CD4-positive, alpha-beta T cell (primary cell): ENCODE measurements at regions not wholly inside any gene's neighbourhood (a gene's known extent, or its start where the extent isn't known, plus 50 kb on each side); places are given as distances from the start of the nearest gene placed in this dataset.

Source experiments
- ATAC-seq: fragments of 200-7000 bp; cut with Tn5 transposase; one replicate; pipeline ENCODE4 v1.10.0; 2022; ENCODE audit warnings: mild to moderate bottlenecking; ENCODE audit not compliant: poor library complexity
- CTCF ChIA-PET: fragments of 350-600 bp; sonication (Branson Sonifier 250); formaldehyde crosslinking; loops from one replicate; lab custom pipeline; 2021; ENCODE audit warnings: antibody characterized with exemption, inconsistent platforms; lab: Charles Lee
- POLR2A ChIA-PET: fragments of 350-600 bp; sonication (Branson Sonifier 250); formaldehyde crosslinking; loops from one replicate; lab custom pipeline; 2021; ENCODE audit warnings: antibody characterized with exemption, inconsistent platforms; lab: Charles Lee
- DNase-seq, 14 experiments: peaks; one replicate each; pipeline ENCODE4 v3.0.0-alpha.2; 2013 to 2020; ENCODE audit warnings: mixed read lengths in 2 of 14
- H3K27ac ChIP-seq, 2 donors: one replicate each; pipeline versions ENCODE4 v1.5.1 to v1.7.0; 2013; ENCODE audit warnings: low read length in 2 of 2, low read depth in 1 of 2, mild to moderate bottlenecking in 1 of 2
- H3K27me3 ChIP-seq, 2 experiments: 1 replicate in 1 of 2; 2 replicates in 1 of 2; pipeline versions ENCODE4 v1.6.1 to v1.7.0; 2013; ENCODE audit warnings: low read length in 2 of 2, control low read depth in 1 of 2, mild to moderate bottlenecking in 1 of 2, moderate library complexity in 1 of 2; ENCODE audit not compliant: insufficient read depth in 2 of 2, control insufficient read depth in 1 of 2
- H3K36me3 ChIP-seq: one replicate; pipeline ENCODE4 v1.6.1; 2013; ENCODE audit warnings: low read length, control low read depth; ENCODE audit not compliant: insufficient read depth
- H3K4me1 ChIP-seq: one replicate; pipeline ENCODE4 v1.6.1; 2013; ENCODE audit warnings: low read length, control low read depth; ENCODE audit not compliant: insufficient read depth
- H3K4me3 ChIP-seq: one replicate; pipeline ENCODE4 v1.5.1; 2013; ENCODE audit warnings: mild to moderate bottlenecking, low read length, moderate library complexity
- H3K9me3 ChIP-seq, 2 experiments: 1 replicate in 1 of 2; 2 replicates in 1 of 2; pipeline versions ENCODE4 v1.6.1 to v1.7.0; 2013; ENCODE audit warnings: low read length in 2 of 2, mild to moderate bottlenecking in 2 of 2, control low read depth in 1 of 2, moderate library complexity in 1 of 2; ENCODE audit not compliant: control insufficient read depth in 1 of 2, insufficient read depth in 1 of 2
- H3K27ac Mint-ChIP-seq: one replicate; pipeline ENCODE4 v1.8.0; 2020; ENCODE audit warnings: mixed read lengths
- H3K27me3 Mint-ChIP-seq: one replicate; pipeline ENCODE4 v1.8.0; 2021; ENCODE audit warnings: mixed read lengths
- H3K36me3 Mint-ChIP-seq: one replicate; pipeline ENCODE4 v1.8.0; 2021; ENCODE audit warnings: low read depth, mixed read lengths
- H3K4me1 Mint-ChIP-seq: one replicate; pipeline ENCODE4 v1.8.0; 2021; ENCODE audit warnings: low read depth, mixed read lengths
- H3K4me3 Mint-ChIP-seq: one replicate; pipeline ENCODE4 v1.8.0; 2020; ENCODE audit warnings: mild to moderate bottlenecking, mixed read lengths
- H3K9me3 Mint-ChIP-seq: one replicate; pipeline ENCODE4 v1.8.0; 2020; ENCODE audit warnings: mixed read lengths
- intact Hi-C, 2 experiments: fragments of 100-400 bp; cut with DNase I in 1 of 2; cut with micrococcal nuclease in 1 of 2; formaldehyde crosslinking; loops; one replicate each; pipeline versions ENCODE4 v1.15.1 to v1.9.0; 2023 to 2025; cut with DNase I, micrococcal nuclease
- TF ChIP-seq, protein P1 (sequence below): fragments of 200-600 bp; IDR thresholded peaks from one replicate; pipeline ENCODE4 v1.8.0; 2022; ENCODE audit warnings: antibody characterized with exemption, mild to moderate bottlenecking

DNA sequence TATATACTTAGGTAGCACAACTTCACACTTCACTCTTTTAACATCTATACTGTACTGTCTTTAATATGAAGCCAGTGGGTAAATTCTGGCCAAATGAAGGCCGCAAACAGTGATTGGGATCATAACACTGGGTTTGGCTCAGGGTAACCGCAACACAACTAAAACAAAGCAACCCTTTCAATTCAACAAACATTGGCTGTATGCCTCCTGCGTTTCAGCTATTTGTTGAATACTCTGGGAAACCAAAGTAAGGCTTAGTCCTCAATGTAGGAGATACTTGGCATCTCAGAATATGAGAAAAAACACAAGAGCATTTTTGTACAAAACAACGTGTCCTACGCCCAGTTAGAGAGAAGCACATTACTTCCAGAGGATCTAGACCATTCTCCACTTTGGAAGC, 693.3 kb upstream of the KLHL29 start:
- H3K27me3 Mint-ChIP-seq = no peaks in the 10 kb centered on the region
- TF ChIP-seq, protein P1, sequence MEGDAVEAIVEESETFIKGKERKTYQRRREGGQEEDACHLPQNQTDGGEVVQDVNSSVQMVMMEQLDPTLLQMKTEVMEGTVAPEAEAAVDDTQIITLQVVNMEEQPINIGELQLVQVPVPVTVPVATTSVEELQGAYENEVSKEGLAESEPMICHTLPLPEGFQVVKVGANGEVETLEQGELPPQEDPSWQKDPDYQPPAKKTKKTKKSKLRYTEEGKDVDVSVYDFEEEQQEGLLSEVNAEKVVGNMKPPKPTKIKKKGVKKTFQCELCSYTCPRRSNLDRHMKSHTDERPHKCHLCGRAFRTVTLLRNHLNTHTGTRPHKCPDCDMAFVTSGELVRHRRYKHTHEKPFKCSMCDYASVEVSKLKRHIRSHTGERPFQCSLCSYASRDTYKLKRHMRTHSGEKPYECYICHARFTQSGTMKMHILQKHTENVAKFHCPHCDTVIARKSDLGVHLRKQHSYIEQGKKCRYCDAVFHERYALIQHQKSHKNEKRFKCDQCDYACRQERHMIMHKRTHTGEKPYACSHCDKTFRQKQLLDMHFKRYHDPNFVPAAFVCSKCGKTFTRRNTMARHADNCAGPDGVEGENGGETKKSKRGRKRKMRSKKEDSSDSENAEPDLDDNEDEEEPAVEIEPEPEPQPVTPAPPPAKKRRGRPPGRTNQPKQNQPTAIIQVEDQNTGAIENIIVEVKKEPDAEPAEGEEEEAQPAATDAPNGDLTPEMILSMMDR = no peak
- ATAC-seq (no peak), DNase-seq (no peak)
- H3K4me3 Mint-ChIP-seq = no peak overlapping the region
- Histone ChIP-seq H3K27me3 (no peaks in the 10 kb centered on the region), H3K9me3 (no peaks in the 10 kb centered on the region), H3K4me3 (no peak overlapping the region), H3K4me1 (no peaks in the 10 kb centered on the region), H3K27ac (no peak overlapping the region), H3K36me3 (no peaks in the 10 kb centered on the region)
- no peaks in the 10 kb centered on the region for H3K4me1 Mint-ChIP-seq
- H3K27ac Mint-ChIP-seq = no peak overlapping the region
- H3K36me3 Mint-ChIP-seq = no peaks in the 10 kb centered on the region
- POLR2A ChIA-PET = no interaction called here
- intact Hi-C loops = no loop called here
- peaks cover 5% of the 10 kb centered on the region for H3K9me3 Mint-ChIP-seq
- CTCF ChIA-PET = no interaction called here

DNA sequence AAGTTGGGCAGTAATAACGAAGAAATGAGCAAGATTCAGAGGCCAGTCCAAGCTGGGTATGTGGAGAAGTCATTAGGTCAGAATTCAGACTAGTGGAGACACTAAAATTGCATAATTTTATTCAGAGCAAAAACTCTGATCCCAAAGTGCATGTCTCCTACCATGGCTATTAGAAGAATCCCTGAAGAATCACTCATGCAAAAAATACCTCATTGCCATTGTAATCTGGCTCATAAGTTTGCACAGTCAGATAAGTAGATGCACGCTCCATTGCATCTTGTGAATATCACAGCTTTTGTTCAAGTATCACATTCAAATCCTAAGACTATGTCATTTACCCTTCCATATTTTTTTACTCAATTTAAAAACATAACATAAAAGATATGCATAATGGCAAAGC, 692.2 kb upstream of the KLHL29 start:
- H3K9me3 Mint-ChIP-seq = peaks cover 5% of the 10 kb centered on the region
- intact Hi-C loops = no loop called here
- DNase-seq (no peak), ATAC-seq (no peak)
- TF ChIP-seq, protein P1 = no peak
- no peaks in the 10 kb centered on the region for H3K27me3 Mint-ChIP-seq
- CTCF ChIA-PET = no interaction called here
- H3K27me3 ChIP-seq = no peaks in the 10 kb centered on the region
- H3K9me3 ChIP-seq = peaks cover 0 to 3% of the 10 kb centered on the region in 2 experiments
- H3K27ac ChIP-seq = no peak overlapping the region
- POLR2A ChIA-PET = no interaction called here
- no peak overlapping the region for H3K4me3 ChIP-seq
- no peaks in the 10 kb centered on the region for H3K4me1 ChIP-seq
- no peaks in the 10 kb centered on the region for H3K36me3 Mint-ChIP-seq
- H3K27ac Mint-ChIP-seq = no peak overlapping the region
- no peak overlapping the region for H3K4me3 Mint-ChIP-seq
- no peaks in the 10 kb centered on the region for H3K36me3 ChIP-seq
- no peaks in the 10 kb centered on the region for H3K4me1 Mint-ChIP-seq

DNA sequence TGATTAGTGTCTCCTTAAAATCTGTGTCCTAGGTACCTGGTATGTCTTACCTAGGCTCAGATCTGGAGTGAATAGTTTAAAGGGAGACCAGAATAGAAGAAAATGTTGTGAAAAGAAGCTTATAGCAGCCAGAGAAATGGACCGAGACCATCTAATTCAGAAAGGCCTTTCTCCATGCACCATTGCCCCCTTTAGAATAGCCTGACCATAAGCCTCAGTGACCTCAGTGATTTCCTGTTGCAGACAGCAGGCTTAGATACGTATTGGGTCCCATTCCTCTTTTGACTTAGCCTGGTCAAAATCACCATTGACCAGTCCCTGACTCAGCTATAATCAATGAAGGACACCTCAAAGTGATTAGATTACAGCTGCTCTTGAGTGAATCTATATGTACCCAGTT, 690.7 kb upstream of the KLHL29 start:
- Mint-ChIP-seq H3K9me3 (peaks cover 2% of the 10 kb centered on the region), H3K4me1 (no peaks in the 10 kb centered on the region), H3K36me3 (no peaks in the 10 kb centered on the region), H3K27me3 (no peaks in the 10 kb centered on the region), H3K27ac (no peak overlapping the region), H3K4me3 (no peak overlapping the region)
- H3K4me3 ChIP-seq = no peak overlapping the region
- intact Hi-C loops = no loop called here
- ATAC-seq (no peak), DNase-seq (no peak)
- H3K9me3 ChIP-seq = peaks cover 0 to 3% of the 10 kb centered on the region in 2 experiments
- TF ChIP-seq, protein P1 = no peak
- no peaks in the 10 kb centered on the region for H3K36me3 ChIP-seq
- H3K27ac ChIP-seq = no peak overlapping the region
- no peaks in the 10 kb centered on the region for H3K27me3 ChIP-seq
- H3K4me1 ChIP-seq = no peaks in the 10 kb centered on the region
- ChIA-PET CTCF (no interaction called here), POLR2A (no interaction called here)
